Mucosa of rectum (tissue), 2 donors: ENCODE measurements at regions not wholly inside any gene's neighbourhood (a gene's known extent, or its start where the extent isn't known, plus 50 kb on each side); places are given as distances from the start of the nearest gene placed in this dataset.
"Not testable (repeated sequence)": the region's sequence is repeated elsewhere in the genome, so short reads cannot be mapped to it uniquely, and the experiment has no call there.

Experiments
- H3K27ac ChIP-seq, 2 donors: one replicate each; pipeline ENCODE4 v1.7.0; 2013; ENCODE audit warnings: inconsistent platforms in 2 of 2, low read depth in 2 of 2, low read length in 2 of 2
- H3K27me3 ChIP-seq, 2 donors: one replicate each; pipeline ENCODE4 v1.7.0; 2013; ENCODE audit warnings: low read length in 2 of 2; ENCODE audit not compliant: control insufficient read depth in 2 of 2, insufficient read depth in 2 of 2
- H3K36me3 ChIP-seq, 2 donors: one replicate each; pipeline ENCODE4 v1.7.0; 2013; ENCODE audit warnings: low read length in 2 of 2; ENCODE audit not compliant: control insufficient read depth in 2 of 2, insufficient read depth in 2 of 2
- H3K4me1 ChIP-seq, 2 donors: one replicate each; pipeline ENCODE4 v1.7.0; 2013; ENCODE audit warnings: low read length in 2 of 2, mild to moderate bottlenecking in 1 of 2; ENCODE audit not compliant: control insufficient read depth in 2 of 2, insufficient read depth in 2 of 2
- H3K4me3 ChIP-seq, 2 donors: one replicate each; pipeline ENCODE4 v1.7.0; 2013; ENCODE audit warnings: low read length in 2 of 2
- H3K9ac ChIP-seq, 2 donors: one replicate each; pipeline ENCODE4 v1.7.0; 2013; ENCODE audit warnings: low read length in 2 of 2, low read depth in 1 of 2, mild to moderate bottlenecking in 1 of 2
- H3K9me3 ChIP-seq, 2 donors: one replicate each; pipeline ENCODE4 v1.7.0; 2013; ENCODE audit warnings: low read length in 2 of 2; ENCODE audit not compliant: control insufficient read depth in 2 of 2
- donor health status: healthy.
- donor health status: Normal muscosa, but diverticular disease.

GRCh38 chr2:129800285-129800684, 179.2 kb upstream of the RAB6C start:
- Histone ChIP-seq H3K4me1 (no peaks in the 10 kb centered on the region), H3K4me3 (no peak overlapping the region), H3K36me3 (no peaks in the 10 kb centered on the region), H3K27ac (no peak overlapping the region), H3K9ac (no peak overlapping the region), H3K27me3 (peaks cover 0 to 2% of the 10 kb centered on the region in 2 donors), H3K9me3 (no peaks in the 10 kb centered on the region)

- no peak overlapping the region for H3K4me3 ChIP-seq
- H3K9me3 ChIP-seq: no peaks in the 10 kb centered on the region
- no peak overlapping the region for H3K9ac ChIP-seq
- no peak overlapping the region for H3K27ac ChIP-seq
- H3K4me1 ChIP-seq: no peaks in the 10 kb centered on the region
- H3K36me3 ChIP-seq: no peaks in the 10 kb centered on the region
- peaks cover 0 to 2% of the 10 kb centered on the region in 2 donors for H3K27me3 ChIP-seq
Observed at GRCh38 chr2:129800686-129801085, 178.8 kb upstream of the RAB6C start.

GRCh38 chr2:129801575-129801974, 177.9 kb upstream of the RAB6C start:
- Histone ChIP-seq H3K4me3 (no peak overlapping the region), H3K9ac (no peak overlapping the region), H3K4me1 (no peaks in the 10 kb centered on the region), H3K9me3 (no peaks in the 10 kb centered on the region), H3K36me3 (no peaks in the 10 kb centered on the region), H3K27me3 (peaks cover 0 to 2% of the 10 kb centered on the region in 2 donors), H3K27ac (no peak overlapping the region)

GRCh38 chr2:129802290-129802689, 177.2 kb upstream of the RAB6C start:
- Histone ChIP-seq H3K9me3 (no peaks in the 10 kb centered on the region), H3K9ac (no peak overlapping the region), H3K4me1 (no peaks in the 10 kb centered on the region), H3K36me3 (no peaks in the 10 kb centered on the region), H3K4me3 (no peak overlapping the region), H3K27me3 (peaks cover 0 to 2% of the 10 kb centered on the region in 2 donors), H3K27ac (no peak overlapping the region)

GRCh38 chr2:129803032-129803431, 176.4 kb upstream of the RAB6C start:
- no peak overlapping the region for H3K9ac ChIP-seq
- peaks cover 0 to 2% of the 10 kb centered on the region in 2 donors for H3K27me3 ChIP-seq
- H3K9me3 ChIP-seq: no peaks in the 10 kb centered on the region

GRCh38 chr2:129803871-129804270, 175.6 kb upstream of the RAB6C start:
- Histone ChIP-seq H3K27ac (no peak overlapping the region), H3K9me3 (no peaks in the 10 kb centered on the region), H3K36me3 (no peaks in the 10 kb centered on the region), H3K27me3 (peaks cover 0 to 2% of the 10 kb centered on the region in 2 donors), H3K9ac (no peak overlapping the region), H3K4me1 (no peaks in the 10 kb centered on the region), H3K4me3 (no peak overlapping the region)

More at GRCh38 chr2:129803032-129803431, 176.4 kb upstream of the RAB6C start:
- no peaks in the 10 kb centered on the region for H3K36me3 ChIP-seq
- no peak overlapping the region for H3K27ac ChIP-seq
- H3K4me1 ChIP-seq: no peaks in the 10 kb centered on the region
- H3K4me3 ChIP-seq: no peak overlapping the region

GRCh38 chr2:129805899-129806298, 173.6 kb upstream of the RAB6C start:
- Histone ChIP-seq H3K9me3 (no peaks in the 10 kb centered on the region), H3K9ac (no peak overlapping the region), H3K4me3 (no peak overlapping the region), H3K36me3 (no peaks in the 10 kb centered on the region), H3K27ac (no peak overlapping the region), H3K4me1 (no peaks in the 10 kb centered on the region), H3K27me3 (no peaks in the 10 kb centered on the region)

GRCh38 chr2:129806317-129806716, 173.1 kb upstream of the RAB6C start:
- Histone ChIP-seq H3K4me1 (no peaks in the 10 kb centered on the region), H3K36me3 (no peaks in the 10 kb centered on the region), H3K27me3 (no peaks in the 10 kb centered on the region), H3K9me3 (no peaks in the 10 kb centered on the region), H3K27ac (no peak overlapping the region), H3K4me3 (no peak overlapping the region), H3K9ac (no peak overlapping the region)

- Histone ChIP-seq H3K27me3 (no peaks in the 10 kb centered on the region), H3K36me3 (no peaks in the 10 kb centered on the region), H3K9ac (no peak overlapping the region), H3K27ac (no peak overlapping the region), H3K4me1 (peaks cover 0 to 2% of the 10 kb centered on the region in 2 donors), H3K9me3 (no peaks in the 10 kb centered on the region), H3K4me3 (no peak overlapping the region)
Observed at GRCh38 chr2:129806990-129807389, 172.5 kb upstream of the RAB6C start.

- not testable (repeated sequence) for H3K36me3 ChIP-seq, H3K4me3 ChIP-seq, H3K9ac ChIP-seq, H3K27ac ChIP-seq, H3K4me1 ChIP-seq, H3K27me3 ChIP-seq, H3K9me3 ChIP-seq
Observed at GRCh38 chr2:129807642-129808338, 171.7 kb upstream of the RAB6C start.
